H1 (cell line): ENCODE measurements at regions not wholly inside any gene's neighbourhood (a gene's known extent, or its start where the extent isn't known, plus 50 kb on each side); places are given as distances from the start of the nearest gene placed in this dataset.
A peak's percentile ranks its signal among the peaks of the same experiment; 100 is the strongest.

Source experiments
- CTCF ChIA-PET: fragments of 300-600 bp; sonication (Branson Sonifier 250); formaldehyde crosslinking; loops from one replicate; lab custom pipeline; 2021; ENCODE audit not compliant: partially characterized antibody; lab: Charles Lee
- POLR2A ChIA-PET: fragments of 300-600 bp; sonication (Branson Sonifier 250); formaldehyde crosslinking; loops from one replicate; lab custom pipeline; 2021; ENCODE audit warnings: inconsistent platforms; ENCODE audit not compliant: partially characterized antibody; lab: Charles Lee
- DNase-seq, 2 experiments: peaks; one replicate each; pipeline versions ENCODE4 v3.0.0 to v3.0.0-alpha.2; 2010 to 2022; ENCODE audit warnings: low spot score in 2 of 2, low read depth in 1 of 2, mixed read lengths in 1 of 2
- FAIRE-seq: peaks from 2 replicates; lab custom pipeline; 2011; peaks lifted over from hg19 to GRCh38; lab: Jason Lieb, UNC
- H2AFZ ChIP-seq: 2 replicates; pipeline ENCODE4 v1.8.1; 2012; ENCODE audit warnings: low read length, inconsistent platforms
- H2AK5ac ChIP-seq: 2 replicates; pipeline ENCODE4 v1.6.1; 2013; ENCODE audit warnings: low read depth, low read length
- H2BK120ac ChIP-seq: replicated peaks from 2 replicates; pipeline ENCODE3; 2013; ENCODE audit warnings: low read depth, low read length, inconsistent platforms
- H2BK12ac ChIP-seq: 2 replicates; pipeline ENCODE4 v1.6.1; 2013; ENCODE audit warnings: low read depth, low read length
- H2BK15ac ChIP-seq: 2 replicates; pipeline ENCODE4 v1.6.1; 2013; ENCODE audit warnings: low read length
- H2BK20ac ChIP-seq: 2 replicates; pipeline ENCODE4 v1.6.1; 2013; ENCODE audit warnings: low read length
- H2BK5ac ChIP-seq: 2 replicates; pipeline ENCODE4 v1.6.1; 2013; ENCODE audit warnings: low read depth, low read length
- H3K14ac ChIP-seq: 2 replicates; pipeline ENCODE4 v1.6.1; 2013; ENCODE audit warnings: inconsistent platforms; ENCODE audit not compliant: insufficient read length
- H3K18ac ChIP-seq: 2 replicates; pipeline ENCODE4 v1.6.1; 2013; ENCODE audit warnings: low read length; ENCODE audit errors: extremely low read depth
- H3K23ac ChIP-seq: 2 replicates; pipeline ENCODE4 v1.6.1; 2013; ENCODE audit warnings: inconsistent platforms; ENCODE audit not compliant: insufficient read length
- H3K23me2 ChIP-seq: 2 replicates; pipeline ENCODE4 v1.6.1; 2013; ENCODE audit warnings: low read depth, low read length
- H3K27ac ChIP-seq: 2 replicates; pipeline ENCODE4 v1.6.1; 2011; ENCODE audit warnings: low read depth, low read length, inconsistent platforms
- H3K27me3 ChIP-seq, 4 experiments: replicated peaks in 1 of 4; 1 replicate in 1 of 4; 2 replicates in 3 of 4; pipeline versions ENCODE4 v1.6.1 to v1.8.1; 2011 to 2013; ENCODE audit warnings: low read length in 3 of 4, mild to moderate bottlenecking in 3 of 4, inconsistent platforms in 2 of 4, mixed read lengths in 2 of 4, moderate library complexity in 1 of 4; ENCODE audit not compliant: control insufficient read depth in 3 of 4, insufficient read depth in 3 of 4; ENCODE audit errors: extremely low read depth in 1 of 4
- H3K36me3 ChIP-seq, 4 experiments: 2 replicates each; pipeline versions ENCODE4 v1.6.1 to v1.8.1; 2011 to 2013; ENCODE audit warnings: mild to moderate bottlenecking in 4 of 4, low read length in 3 of 4, moderate library complexity in 2 of 4, control low read depth in 1 of 4, inconsistent platforms in 1 of 4; ENCODE audit not compliant: insufficient read depth in 4 of 4, control insufficient read depth in 2 of 4
- H3K4ac ChIP-seq: replicated peaks from 2 replicates; pipeline ENCODE3; 2013; ENCODE audit warnings: low read length, low read depth, mixed read lengths, inconsistent platforms; ENCODE audit not compliant: insufficient read length
- H3K4me1 ChIP-seq, 4 experiments: replicated peaks in 1 of 4; 1 replicate in 1 of 4; 2 replicates in 3 of 4; pipeline versions ENCODE4 v1.6.1 to v1.8.1; 2011 to 2013; ENCODE audit warnings: low read length in 3 of 4, inconsistent platforms in 2 of 4, mixed read lengths in 1 of 4; ENCODE audit not compliant: insufficient read depth in 4 of 4, control insufficient read depth in 3 of 4
- H3K4me2 ChIP-seq, 2 experiments: 2 replicates each; pipeline versions ENCODE4 v1.6.1 to v1.8.1; 2011 to 2013; ENCODE audit warnings: low read depth in 2 of 2, low read length in 2 of 2, control low read depth in 1 of 2, inconsistent platforms in 1 of 2, mild to moderate bottlenecking in 1 of 2; ENCODE audit not compliant: insufficient read depth in 1 of 2
- H3K4me3 ChIP-seq, 4 experiments: fragments of 200-600, 300-600 bp in 1 of 4; sonication (generic), shearing (Covaris generic), sonication (Bioruptor Twin) in 1 of 4; 2 replicates each; pipeline versions ENCODE4 v1.5.1 to v1.8.1; 2011 to 2016; ENCODE audit warnings: low read length in 4 of 4, low read depth in 3 of 4, control low read depth in 2 of 4, inconsistent platforms in 2 of 4, mild to moderate bottlenecking in 2 of 4, mixed read lengths in 1 of 4, moderate library complexity in 1 of 4; ENCODE audit not compliant: insufficient read depth in 2 of 4; ENCODE audit errors: extremely low read depth in 1 of 4
- H3K56ac ChIP-seq: replicated peaks from 2 replicates; pipeline ENCODE3; 2013; ENCODE audit warnings: low read depth, mild to moderate bottlenecking, mixed read lengths, low read length, inconsistent platforms; ENCODE audit not compliant: insufficient read length
- H3K79me1 ChIP-seq: 2 replicates; pipeline ENCODE4 v1.6.1; 2013; ENCODE audit warnings: low read depth, low read length, control low read depth
- H3K79me2 ChIP-seq, 2 experiments: 2 replicates each; pipeline versions ENCODE4 v1.6.1 to v1.8.1; 2012 to 2013; ENCODE audit warnings: low read length in 2 of 2, mild to moderate bottlenecking in 2 of 2, inconsistent platforms in 1 of 2; ENCODE audit not compliant: insufficient read depth in 2 of 2, control insufficient read depth in 1 of 2
- H3K9ac ChIP-seq, 4 experiments: replicated peaks in 1 of 4; 1 replicate in 1 of 4; 2 replicates in 3 of 4; pipeline versions ENCODE4 v1.6.1 to v1.8.1; 2011 to 2013; ENCODE audit warnings: low read depth in 3 of 4, low read length in 3 of 4, control low read depth in 2 of 4, mild to moderate bottlenecking in 2 of 4, moderate library complexity in 2 of 4, inconsistent platforms in 1 of 4; ENCODE audit errors: extremely low read depth in 1 of 4
- H3K9me3 ChIP-seq, 2 experiments: 2 replicates each; pipeline versions ENCODE4 v1.6.1 to v1.8.1; 2012 to 2013; ENCODE audit warnings: mild to moderate bottlenecking in 2 of 2, moderate library complexity in 2 of 2, control low read depth in 1 of 2, inconsistent platforms in 1 of 2, low read depth in 1 of 2, low read length in 1 of 2, mixed read lengths in 1 of 2; ENCODE audit not compliant: insufficient read depth in 2 of 2
- H4K20me1 ChIP-seq, 2 experiments: replicated peaks in 1 of 2; 2 replicates each; pipeline versions ENCODE3 to v1.8.1; 2011 to 2013; ENCODE audit warnings: inconsistent platforms in 2 of 2, low read length in 2 of 2, mild to moderate bottlenecking in 1 of 2; ENCODE audit not compliant: insufficient read depth in 2 of 2, control insufficient read depth in 1 of 2
- H4K5ac ChIP-seq: 2 replicates; pipeline ENCODE4 v1.6.1; 2013; ENCODE audit warnings: low read length, low read depth, mixed read lengths, inconsistent platforms; ENCODE audit not compliant: insufficient read length
- H4K8ac ChIP-seq: 2 replicates; pipeline ENCODE4 v1.8.0; 2013; ENCODE audit warnings: mild to moderate bottlenecking, moderate library complexity, low read length, inconsistent platforms; ENCODE audit not compliant: insufficient read depth; ENCODE audit errors: extremely low read depth
- H4K91ac ChIP-seq: replicated peaks from 2 replicates; pipeline ENCODE3; 2013; ENCODE audit warnings: low read length, mixed read lengths, inconsistent platforms; ENCODE audit not compliant: insufficient read length
- ASH2L ChIP-seq: fragments of 200-600, 300-600 bp; sonication (generic); IDR thresholded peaks from one replicate; pipeline ENCODE4 v1.7.1; 2017; ENCODE audit warnings: low read length
- RBBP5 ChIP-seq: IDR thresholded peaks from 2 replicates; pipeline ENCODE4 v1.7.1; 2012; ENCODE audit warnings: low read depth, mild to moderate bottlenecking, inconsistent platforms, low read length, moderate library complexity, borderline replicate concordance
- SAP30 ChIP-seq: fragments of 300-600 bp; sonication (generic); IDR thresholded peaks from 2 replicates; pipeline ENCODE4 v1.7.1; 2012; ENCODE audit warnings: low read length, moderate library complexity, mild to moderate bottlenecking, inconsistent platforms; ENCODE audit not compliant: insufficient read depth, insufficient replicate concordance
- SIN3A ChIP-seq, 2 experiments: IDR thresholded peaks in 1 of 2; conservative IDR thresholded peaks in 1 of 2; 2 replicates each; pipeline ENCODE4 v1.6.1; 2011 to 2012; ENCODE audit warnings: low read length in 2 of 2, improper control_type of control experiment in 1 of 2, low read depth in 1 of 2, mild to moderate bottlenecking in 1 of 2
- WGBS, 2 experiments: shearing (Covaris generic) in 1 of 2; methylation state at CpG; one replicate each; pipeline versions ENCODE4 v1.1.6 to v1.1.7; 2013 to 2015; ENCODE audit warnings: low lambda C conversion rate in 2 of 2, mixed read lengths in 2 of 2, inconsistent platforms in 1 of 2, low coverage in 1 of 2, missing lambda C conversion rate in 1 of 2; ENCODE audit not compliant: insufficient replicate concordance in 2 of 2, insufficient coverage in 1 of 2, insufficient read length in 1 of 2; ENCODE audit errors: extremely low coverage in 1 of 2, missing lambda C conversion rate in 1 of 2; 5-methylcytosine and 5-hydroxymethylcytosine counted together

DNA sequence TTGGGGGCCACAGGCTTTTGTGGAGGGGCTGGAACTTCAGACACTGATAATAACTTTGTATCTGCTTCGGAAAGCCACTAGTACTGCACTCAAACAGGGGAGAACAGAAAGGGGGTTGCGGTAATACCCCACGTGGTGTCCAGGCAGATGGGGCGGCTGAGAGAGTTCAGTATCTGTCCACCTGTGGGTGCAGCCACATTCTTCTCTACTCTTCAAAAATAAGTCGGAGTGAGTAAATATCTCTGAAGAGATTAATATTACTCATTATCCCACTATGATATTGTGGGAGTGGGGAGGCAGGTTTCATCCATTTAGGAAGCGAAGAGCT, 102.1 kb upstream of the SSBP2 start:
- Histone ChIP-seq H3K14ac (no peak overlapping the region), H2BK5ac (peak overlapping the region; percentile 81; the same call in 1 of the 2 replicates), H3K9me3 (no peaks in the 10 kb centered on the region), H3K27ac (0 out of 2 replicates have a peak overlapping the region, but pooled peaks have one; percentile 48), H4K8ac (peak overlapping the region; percentile 64; the same call in 1 of the 2 replicates), H4K91ac (peak overlapping the region; percentile 45), H2BK20ac (peak overlapping the region; percentile 80; the same call in 1 of the 2 replicates), H3K36me3 (no peaks in the 10 kb centered on the region), H3K4ac (no peak overlapping the region), H3K23ac (no peak overlapping the region), H3K79me1 (no peaks in the 10 kb centered on the region), H3K4me3 (peak overlapping the region; percentile 37 to 65 (median 60); a peak in 7 of 8 replicates)
- DNase-seq = no peak
- CTCF ChIA-PET = interaction anchor here (0.8 to 4.7 kb wide), 3 partner anchors 98 to 312 kb away, joined by 3 to 21 read pairs (median 16); no protein-coding TSS in a partner anchor
- TF ChIP-seq SIN3A (conservative IDR thresholded peaks at IDR 0.05 in 1 of 2, IDR thresholded peaks at IDR 0.05 in 1 of 2; ENCODE audit: low read depth in 1 of 2, low read length in 2 of 2) (peak in 1 of 2 experiments; percentile 13; a peak in 1 of 4 replicates), RBBP5 (no peak), SAP30 (no peak), ASH2L (peak; percentile 35)
- TF ChIP-seq, all 59 proteins: peak for 2
- H3K27me3 ChIP-seq = no peaks in the 10 kb centered on the region
- H3K56ac ChIP-seq = no peak overlapping the region
- H2BK120ac ChIP-seq = peak overlapping the region; percentile 35
- H4K5ac ChIP-seq = peak overlapping the region; percentile 27
- no peak for FAIRE-seq
- no peak overlapping the region for H2BK12ac ChIP-seq
- H3K23me2 ChIP-seq = peaks cover 8% of the 10 kb centered on the region
- no peak overlapping the region for H3K9ac ChIP-seq
- H3K79me2 ChIP-seq = no peaks in the 10 kb centered on the region
- no peaks in the 10 kb centered on the region for H4K20me1 ChIP-seq
- no peak overlapping the region for H2AK5ac ChIP-seq
- H3K4me2 ChIP-seq = peak overlapping the region; percentile 83 to 87
- POLR2A ChIA-PET = interaction anchor here (3.3 to 8.0 kb wide), 3 partner anchors 14 to 100 kb away, joined by 25 to 157 read pairs (median 30); partner anchors contain the start of gene SSBP2
- WGBS, 2 experiments = 38% methylated on average over 6 of the region's 6 CpGs; no CpG with 5 or more reads in 1 of the 2 experiments
- peak overlapping the region; percentile 29; the same call in 1 of the 2 replicates for H2AFZ ChIP-seq
- H3K4me1 ChIP-seq = peaks cover 14 to 29% (median 21%) of the 10 kb centered on the region in 4 experiments
- no peak overlapping the region for H2BK15ac ChIP-seq
- peak overlapping the region; percentile 33 for H3K18ac ChIP-seq
